Endodermal cell (in vitro differentiated cells): ENCODE measurements at regions not wholly inside any gene's neighbourhood (a gene's known extent, or its start where the extent isn't known, plus 50 kb on each side); places are given as distances from the start of the nearest gene placed in this dataset.

ENCODE experiments used
- DNase-seq: peaks from one replicate; pipeline ENCODE4 v3.0.0-alpha.2; 2017
- H3K27ac ChIP-seq: 2 replicates; pipeline ENCODE4 v1.5.1; 2013; ENCODE audit warnings: mild to moderate bottlenecking, low read depth, low read length, moderate library complexity
- H3K27me3 ChIP-seq: 2 replicates; pipeline ENCODE4 v1.6.1; 2013; ENCODE audit warnings: mild to moderate bottlenecking, low read length, moderate library complexity; ENCODE audit not compliant: insufficient read depth, control insufficient read depth, poor library complexity, severe bottlenecking
- H3K36me3 ChIP-seq: 2 replicates; pipeline ENCODE4 v1.7.0; 2013; ENCODE audit warnings: mild to moderate bottlenecking, low read length, moderate library complexity; ENCODE audit not compliant: control insufficient read depth, insufficient read depth
- H3K4me1 ChIP-seq: one replicate; pipeline ENCODE4 v1.7.0; 2013; ENCODE audit warnings: low read length; ENCODE audit not compliant: control insufficient read depth, insufficient read depth
- H3K4me3 ChIP-seq: 2 replicates; pipeline ENCODE4 v1.5.1; 2013; ENCODE audit warnings: mild to moderate bottlenecking, low read length, moderate library complexity
- H3K9ac ChIP-seq: 2 replicates; pipeline ENCODE4 v1.6.1; 2013; ENCODE audit warnings: mild to moderate bottlenecking, low read length, moderate library complexity; ENCODE audit not compliant: poor library complexity, severe bottlenecking; ENCODE audit errors: extremely low read depth
- H3K9me3 ChIP-seq: 2 replicates; pipeline ENCODE4 v1.6.1; 2013; ENCODE audit warnings: mild to moderate bottlenecking, low read length, moderate library complexity; ENCODE audit not compliant: control insufficient read depth
- H3K27ac Mint-ChIP-seq: 2 replicates; pipeline ENCODE4 v1.8.0; 2020; ENCODE audit warnings: mixed read lengths
- H3K27me3 Mint-ChIP-seq: 2 replicates; pipeline ENCODE4 v1.8.0; 2021; ENCODE audit warnings: mild to moderate bottlenecking, mixed read lengths; ENCODE audit not compliant: insufficient read depth
- H3K36me3 Mint-ChIP-seq: 2 replicates; pipeline ENCODE4 v1.8.0; 2020; ENCODE audit warnings: low read depth, mixed read lengths
- H3K4me1 Mint-ChIP-seq: 2 replicates; pipeline ENCODE4 v1.8.0; 2020; ENCODE audit warnings: mixed read lengths
- H3K4me3 Mint-ChIP-seq: 2 replicates; pipeline ENCODE4 v1.8.0; 2020; ENCODE audit warnings: mild to moderate bottlenecking, moderate library complexity, mixed read lengths
- H3K9me3 Mint-ChIP-seq: 2 replicates; pipeline ENCODE4 v1.8.0; 2020; ENCODE audit warnings: mild to moderate bottlenecking, mixed read lengths
- WGBS, 2 experiments: methylation state at CpG; one replicate each; pipeline versions ENCODE4 v1.1.5 to v1.1.7; 2013; ENCODE audit warnings: missing lambda C conversion rate in 2 of 2, mixed read lengths in 1 of 2; ENCODE audit not compliant: insufficient coverage in 1 of 2, insufficient read length in 1 of 2; 5-methylcytosine and 5-hydroxymethylcytosine counted together
- TF ChIP-seq, protein P1 (sequence below): fragments of 200-600 bp; sonication (generic); conservative IDR thresholded peaks from 2 replicates; pipeline ENCODE4 v1.5.0; 2021; ENCODE audit warnings: antibody characterized with exemption, mild to moderate bottlenecking

DNA sequence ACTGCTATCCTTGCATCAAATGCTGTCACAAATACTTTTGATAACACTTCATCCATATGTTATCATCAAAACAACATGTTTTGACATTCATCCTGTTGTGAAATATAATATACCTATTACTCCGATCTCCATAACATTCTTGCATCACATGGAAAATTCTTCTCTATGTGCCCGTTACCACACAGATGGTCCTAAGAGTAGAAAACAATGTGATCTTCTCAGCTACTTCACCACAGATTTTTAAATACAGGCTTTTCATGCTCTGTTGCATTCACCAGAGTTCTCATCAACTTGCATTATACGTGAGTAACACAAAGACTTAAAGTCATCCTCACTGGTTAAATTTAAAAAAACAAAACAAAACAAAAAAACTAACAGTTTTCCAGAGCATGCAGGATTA lies 1603.3 kb upstream of the ZEB2 start:
- Mint-ChIP-seq H3K27ac (no peak overlapping the region), H3K9me3 (no peaks in the 10 kb centered on the region), H3K27me3 (peaks cover 20% of the 10 kb centered on the region), H3K36me3 (no peaks in the 10 kb centered on the region), H3K4me1 (peaks cover 25% of the 10 kb centered on the region), H3K4me3 (no peak overlapping the region)
- Histone ChIP-seq H3K9me3 (no peaks in the 10 kb centered on the region), H3K36me3 (no peaks in the 10 kb centered on the region), H3K4me3 (no peak overlapping the region), H3K9ac (no peak overlapping the region), H3K27ac (no peak overlapping the region), H3K4me1 (no peaks in the 10 kb centered on the region), H3K27me3 (peaks cover 74% of the 10 kb centered on the region)
- WGBS, 2 experiments = 91 to 93% methylated on average over 3 of the region's 3 CpGs
- DNase-seq = no peak
- TF ChIP-seq, protein P1, sequence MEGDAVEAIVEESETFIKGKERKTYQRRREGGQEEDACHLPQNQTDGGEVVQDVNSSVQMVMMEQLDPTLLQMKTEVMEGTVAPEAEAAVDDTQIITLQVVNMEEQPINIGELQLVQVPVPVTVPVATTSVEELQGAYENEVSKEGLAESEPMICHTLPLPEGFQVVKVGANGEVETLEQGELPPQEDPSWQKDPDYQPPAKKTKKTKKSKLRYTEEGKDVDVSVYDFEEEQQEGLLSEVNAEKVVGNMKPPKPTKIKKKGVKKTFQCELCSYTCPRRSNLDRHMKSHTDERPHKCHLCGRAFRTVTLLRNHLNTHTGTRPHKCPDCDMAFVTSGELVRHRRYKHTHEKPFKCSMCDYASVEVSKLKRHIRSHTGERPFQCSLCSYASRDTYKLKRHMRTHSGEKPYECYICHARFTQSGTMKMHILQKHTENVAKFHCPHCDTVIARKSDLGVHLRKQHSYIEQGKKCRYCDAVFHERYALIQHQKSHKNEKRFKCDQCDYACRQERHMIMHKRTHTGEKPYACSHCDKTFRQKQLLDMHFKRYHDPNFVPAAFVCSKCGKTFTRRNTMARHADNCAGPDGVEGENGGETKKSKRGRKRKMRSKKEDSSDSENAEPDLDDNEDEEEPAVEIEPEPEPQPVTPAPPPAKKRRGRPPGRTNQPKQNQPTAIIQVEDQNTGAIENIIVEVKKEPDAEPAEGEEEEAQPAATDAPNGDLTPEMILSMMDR = no peak

DNA sequence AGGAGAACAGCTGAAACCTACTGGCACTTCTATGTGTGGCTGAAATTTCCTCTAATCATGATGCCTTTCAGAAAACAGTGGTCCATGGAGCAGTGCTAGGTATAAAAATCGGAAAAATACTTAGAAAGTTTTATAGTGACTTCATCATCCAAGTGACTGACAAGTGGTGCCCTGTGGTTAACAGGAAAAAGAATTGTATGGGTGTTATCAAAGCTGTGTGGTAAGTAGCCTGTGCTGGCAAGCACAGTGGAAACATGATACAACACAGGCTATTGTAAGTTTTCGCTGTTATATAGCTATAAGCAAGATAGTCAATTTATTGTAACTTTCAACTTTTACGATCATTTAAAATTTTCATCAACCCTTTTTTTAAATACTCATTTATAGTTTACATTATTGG lies 1599.7 kb upstream of the ZEB2 start:
- Histone ChIP-seq H3K4me1 (no peaks in the 10 kb centered on the region), H3K36me3 (no peaks in the 10 kb centered on the region), H3K27me3 (peaks cover 53% of the 10 kb centered on the region), H3K27ac (no peak overlapping the region), H3K9me3 (no peaks in the 10 kb centered on the region), H3K4me3 (no peak overlapping the region), H3K9ac (no peak overlapping the region)
- 91% methylated on average over 3 of the region's 3 CpGs; no CpG with 5 or more reads in 1 of the 2 experiments for WGBS, 2 experiments
- H3K9me3 Mint-ChIP-seq = no peaks in the 10 kb centered on the region
- TF ChIP-seq, protein P1 = no peak
- H3K27me3 Mint-ChIP-seq = peaks cover 20% of the 10 kb centered on the region
- H3K4me3 Mint-ChIP-seq = no peak overlapping the region
- H3K4me1 Mint-ChIP-seq = peaks cover 9% of the 10 kb centered on the region
- no peak for DNase-seq
- H3K36me3 Mint-ChIP-seq = no peaks in the 10 kb centered on the region
- no peak overlapping the region for H3K27ac Mint-ChIP-seq

DNA sequence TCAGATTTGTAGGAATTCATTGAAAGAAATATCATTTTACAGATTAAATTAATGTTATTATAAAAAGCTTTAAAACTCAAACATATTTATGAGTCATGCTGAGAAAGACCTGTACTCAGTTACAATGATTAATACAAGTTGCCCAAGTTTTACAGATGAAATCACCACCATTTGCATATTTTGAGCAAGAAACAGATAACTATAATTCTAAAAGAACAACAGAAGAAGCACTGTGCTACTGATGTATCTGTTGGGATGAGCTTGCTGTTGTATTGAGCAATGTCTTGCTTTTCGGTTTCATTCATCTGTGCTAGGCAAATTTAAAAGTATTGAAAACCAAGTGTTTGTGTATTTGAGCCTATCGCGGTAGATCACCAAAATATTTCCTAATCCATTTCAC lies 1589.1 kb upstream of the ZEB2 start:
- Histone ChIP-seq H3K9ac (no peak overlapping the region), H3K4me3 (no peak overlapping the region), H3K27me3 (peaks cover 5% of the 10 kb centered on the region), H3K9me3 (no peaks in the 10 kb centered on the region), H3K4me1 (no peaks in the 10 kb centered on the region), H3K27ac (no peak overlapping the region), H3K36me3 (no peaks in the 10 kb centered on the region)
- TF ChIP-seq, protein P1 = no peak
- Mint-ChIP-seq H3K4me3 (no peak overlapping the region), H3K27ac (no peak overlapping the region), H3K9me3 (no peaks in the 10 kb centered on the region), H3K36me3 (no peaks in the 10 kb centered on the region), H3K27me3 (peaks cover 6% of the 10 kb centered on the region), H3K4me1 (no peaks in the 10 kb centered on the region)
- 100% methylated on average over 1 of the region's 3 CpGs; no CpG with 5 or more reads in 1 of the 2 experiments for WGBS, 2 experiments
- no peak for DNase-seq
